NOMO-1 treated with DMSO at 0.1 percent for 48 hours (cell line): ENCODE measurements at regions not wholly inside any gene's neighbourhood (a gene's known extent, or its start where the extent isn't known, plus 50 kb on each side); places are given as distances from the start of the nearest gene placed in this dataset.

ENCODE experiments used
- DNase-seq: peaks from one replicate; lab custom pipeline; 2025; ENCODE audit not compliant: unreplicated experiment; lab: John Stamatoyannopoulos, UW

GRCh38 chr16:63982110-63982509, 1139.8 kb downstream of the CDH11 start:
- DNase-seq = no peak

- no peak for DNase-seq
Observed at GRCh38 chr16:63981639-63982038, 1140.2 kb downstream of the CDH11 start.

DNA sequence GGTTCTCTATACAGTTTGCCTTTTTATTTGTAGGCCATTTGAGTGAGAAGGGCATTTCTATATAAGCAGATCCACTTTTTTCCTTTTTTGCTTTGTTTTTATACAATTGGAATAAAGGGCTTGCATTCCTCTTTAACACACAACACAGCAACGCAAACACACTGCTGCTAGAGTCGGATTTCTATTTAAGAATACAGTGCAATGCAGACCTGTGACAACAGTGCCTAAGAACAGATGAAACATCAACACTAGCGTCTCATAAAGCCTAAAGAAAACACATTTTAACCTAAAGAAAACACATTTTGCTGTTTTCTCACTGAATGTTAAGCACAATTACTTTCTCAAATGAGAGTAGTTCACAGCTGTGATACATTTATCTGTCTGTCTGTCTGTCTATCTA, 1141.1 kb downstream of the CDH11 start:
- no peak for DNase-seq

DNA sequence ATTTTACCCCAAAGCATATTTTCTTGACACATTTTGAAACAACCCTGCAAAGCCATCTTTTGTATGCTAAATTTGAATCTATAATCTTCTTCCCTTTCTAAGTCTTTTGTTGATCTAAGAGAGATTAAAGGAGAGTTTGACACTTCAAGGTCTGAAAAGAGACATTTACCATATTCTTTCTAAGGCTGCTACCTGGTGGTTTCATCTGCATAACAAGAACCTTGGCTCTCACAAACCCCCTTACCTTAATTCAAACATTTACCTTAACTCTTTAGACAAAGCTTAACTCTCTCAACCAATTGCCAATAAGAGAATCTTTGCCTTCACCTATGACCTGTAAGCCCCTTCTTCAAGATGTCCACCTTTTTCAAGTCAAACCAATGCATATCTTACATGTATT, 1143.6 kb downstream of the CDH11 start:
- DNase-seq = no peak

- no peak for DNase-seq
Observed at GRCh38 chr16:63976345-63976744, 1145.5 kb downstream of the CDH11 start.

DNA sequence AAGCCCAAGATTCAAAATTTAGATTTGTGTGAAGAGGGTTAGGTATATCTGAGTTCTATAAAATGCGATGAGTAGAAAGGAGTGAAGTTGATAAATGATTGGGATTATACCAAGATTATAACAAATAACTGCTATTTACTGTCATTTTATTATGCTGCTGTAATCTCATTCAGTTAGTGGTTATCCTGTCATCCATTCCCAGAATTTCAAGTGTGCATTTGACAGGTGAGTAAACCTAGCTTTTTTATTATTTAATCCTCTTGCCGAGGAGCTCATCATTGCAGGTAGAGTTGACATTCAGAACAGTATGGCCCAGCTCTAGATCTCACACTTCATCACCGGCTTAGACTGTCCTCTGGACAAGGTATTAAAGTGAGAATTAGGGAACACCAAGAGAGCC, 1146.2 kb downstream of the CDH11 start:
- DNase-seq = no peak

GRCh38 chr16:63967966-63968365, 1153.9 kb downstream of the CDH11 start:
- DNase-seq = no peak

GRCh38 chr16:63960321-63960720, 1161.5 kb downstream of the CDH11 start:
- no peak for DNase-seq

GRCh38 chr16:63947022-63947421, 1174.8 kb downstream of the CDH11 start:
- DNase-seq = no peak

- no peak for DNase-seq
Observed at GRCh38 chr16:63945806-63946205, 1176.1 kb downstream of the CDH11 start.

DNA sequence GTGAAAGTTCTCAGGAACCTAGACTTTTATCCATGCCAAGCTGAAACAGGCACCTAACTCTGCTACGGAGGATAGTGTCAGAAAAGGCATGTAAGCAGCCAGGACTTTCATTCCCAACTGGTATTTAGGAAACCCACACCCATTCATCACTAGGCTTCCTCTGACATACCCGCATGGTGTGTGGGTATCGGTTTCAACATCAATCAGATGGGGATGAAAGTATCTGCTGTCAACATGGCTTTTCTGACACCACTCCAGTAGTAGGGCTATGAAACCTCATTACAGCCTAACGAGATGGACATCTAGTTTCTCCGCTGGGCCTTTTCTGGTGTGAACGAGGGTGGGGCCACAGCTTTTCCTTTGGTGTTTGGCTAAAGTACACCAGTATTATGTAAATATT, 1178.3 kb downstream of the CDH11 start:
- DNase-seq = no peak

GRCh38 chr16:63938661-63939060, 1183.2 kb downstream of the CDH11 start:
- DNase-seq = no peak

DNA sequence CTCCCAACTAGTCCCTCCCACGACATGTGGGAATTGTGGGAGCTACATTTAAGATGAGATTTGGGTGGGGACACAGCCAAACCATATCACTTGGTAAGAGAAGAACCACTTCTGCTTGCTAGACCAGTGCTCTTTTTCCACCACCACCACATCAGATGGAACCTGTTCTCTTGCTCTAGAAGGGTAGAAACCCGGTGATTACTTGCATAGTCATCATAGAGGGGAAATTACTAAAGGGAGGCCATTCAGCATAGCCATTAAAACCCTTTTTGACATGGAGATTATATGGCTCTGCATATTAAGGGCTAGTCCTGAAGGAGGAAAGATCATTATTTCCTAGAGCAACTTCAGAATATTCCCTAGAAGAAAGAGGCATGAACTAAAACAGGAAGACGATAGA, 1188.0 kb downstream of the CDH11 start:
- no peak for DNase-seq

DNA sequence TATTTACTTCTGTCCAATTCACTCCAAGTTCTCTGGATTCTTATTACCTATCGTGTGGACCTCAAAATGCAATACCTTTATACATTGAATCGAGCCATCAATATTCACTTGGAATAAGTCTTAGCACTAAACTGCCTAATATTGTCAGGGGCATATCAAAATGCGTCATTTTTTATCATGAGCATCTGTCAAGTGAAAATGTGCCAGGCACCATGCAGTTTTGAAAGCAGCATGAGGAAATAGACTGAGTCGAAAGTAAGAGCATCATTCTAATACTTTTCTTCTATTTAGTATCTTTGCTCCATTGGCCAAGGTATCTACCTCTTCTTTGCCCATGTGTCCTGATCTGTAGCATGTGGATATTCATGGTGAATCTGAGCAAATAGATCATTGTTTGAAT, 1193.4 kb downstream of the CDH11 start:
- no peak for DNase-seq

GRCh38 chr16:63925221-63925620, 1196.6 kb downstream of the CDH11 start:
- DNase-seq = no peak

GRCh38 chr16:63922560-63922959, 1199.3 kb downstream of the CDH11 start:
- DNase-seq = no peak

GRCh38 chr16:63921737-63922295, 1200.0 kb downstream of the CDH11 start:
- no peak for DNase-seq

GRCh38 chr16:63913290-63913689, 1208.6 kb downstream of the CDH11 start:
- DNase-seq = no peak

DNA sequence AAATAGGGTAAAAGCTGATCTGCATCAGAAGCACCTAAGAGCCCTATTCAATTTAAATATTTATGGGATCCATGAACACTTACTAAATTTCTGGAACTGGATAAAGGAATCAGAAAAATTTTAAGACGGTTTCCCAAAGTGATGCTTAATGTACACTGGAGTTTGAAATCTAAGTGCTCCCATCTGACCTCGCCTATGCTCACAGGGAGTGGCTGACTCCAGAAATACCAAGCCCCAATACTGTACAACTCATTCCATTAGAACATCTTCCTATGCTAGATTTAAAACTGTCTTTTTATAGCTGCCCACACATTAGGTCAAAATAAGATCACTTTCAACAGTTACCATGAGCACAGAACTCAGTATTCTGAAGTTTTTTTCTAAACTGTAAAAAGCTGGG, 1214.6 kb downstream of the CDH11 start:
- DNase-seq = no peak

DNA sequence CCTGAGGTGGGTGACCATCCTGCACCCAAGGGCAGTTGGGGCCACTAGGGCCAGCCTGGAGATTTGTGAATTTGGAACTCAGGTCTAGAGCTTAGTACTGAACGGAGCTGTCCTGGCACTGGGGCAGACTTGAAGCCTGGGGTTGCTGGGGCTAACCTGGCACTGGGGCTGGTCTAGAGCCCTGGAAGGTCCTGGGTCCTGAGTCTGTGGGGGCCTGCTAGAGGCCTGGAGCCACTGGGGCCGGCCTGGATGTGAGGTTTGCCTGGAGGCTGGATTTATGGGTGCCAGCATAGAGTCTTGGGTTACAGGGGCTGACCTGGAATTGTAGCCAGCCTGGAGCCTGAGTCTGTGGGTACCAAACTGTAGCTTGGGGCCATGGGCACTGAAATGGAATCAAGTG, 1216.9 kb downstream of the CDH11 start:
- DNase-seq = no peak

- DNase-seq = no peak
Observed at GRCh38 chr16:63904182-63904581, 1217.7 kb downstream of the CDH11 start.

GRCh38 chr16:63896383-63897109, 1225.3 kb downstream of the CDH11 start:
- DNase-seq = no peak

DNA sequence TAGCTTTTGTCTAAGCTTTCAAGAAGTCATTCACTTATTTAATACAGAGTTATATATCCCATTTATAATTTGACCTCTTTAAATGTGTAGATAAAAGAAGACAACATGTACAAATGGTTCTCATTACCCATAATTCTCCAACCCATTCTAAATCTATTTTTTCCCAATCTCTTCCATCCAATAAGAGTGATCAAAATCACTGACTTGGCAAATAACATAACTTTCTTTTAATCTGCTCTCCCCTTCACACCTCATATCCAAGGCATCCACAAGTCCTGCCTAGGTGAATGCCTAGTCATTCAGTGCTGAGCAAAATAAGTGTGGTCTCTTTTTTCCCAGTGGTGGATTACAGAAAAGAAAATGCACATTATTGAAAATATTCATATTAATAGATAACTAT, 1231.1 kb downstream of the CDH11 start:
- DNase-seq = no peak
